Activated CD4-positive, alpha-beta T cell treated with anti-CD3 and anti-CD28 coated beads for 1 hour (primary cell): ENCODE measurements at regions not wholly inside any gene's neighbourhood (a gene's known extent, or its start where the extent isn't known, plus 50 kb on each side); places are given as distances from the start of the nearest gene placed in this dataset.
"Not testable (repeated sequence)": the region's sequence is repeated elsewhere in the genome, so short reads cannot be mapped to it uniquely, and the experiment has no call there.

Experiments used
- DNase-seq: peaks from one replicate; pipeline ENCODE4 v3.0.0-alpha.2; 2020

GRCh38 chr12:131290255-131290959 is 336.7 kb downstream of the ADGRD1 start:
- no peak for DNase-seq

- not testable (repeated sequence) for DNase-seq
These were observed 339.6 kb downstream of the ADGRD1 start for GRCh38 chr12:131293071-131294015.

- DNase-seq = not testable (repeated sequence)
These were observed 341.0 kb downstream of the ADGRD1 start for GRCh38 chr12:131294716-131295115.

GRCh38 chr12:131295117-131295516 is 341.4 kb downstream of the ADGRD1 start:
- DNase-seq = not testable (repeated sequence)

- DNase-seq = not testable (repeated sequence)
These were observed 341.9 kb downstream of the ADGRD1 start for GRCh38 chr12:131295559-131295958.

- not testable (repeated sequence) for DNase-seq
These were observed 342.4 kb downstream of the ADGRD1 start for GRCh38 chr12:131296136-131296535.

GRCh38 chr12:131296651-131297050 is 342.9 kb downstream of the ADGRD1 start:
- DNase-seq = not testable (repeated sequence)

GRCh38 chr12:131298526-131299369 is 345.0 kb downstream of the ADGRD1 start:
- DNase-seq = not testable (repeated sequence)

GRCh38 chr12:131299370-131299701 is 345.6 kb downstream of the ADGRD1 start:
- DNase-seq = not testable (repeated sequence)

- not testable (repeated sequence) for DNase-seq
These were observed 349.9 kb downstream of the ADGRD1 start for GRCh38 chr12:131303576-131303975.

- DNase-seq = not testable (repeated sequence)
These were observed 350.9 kb downstream of the ADGRD1 start for GRCh38 chr12:131304642-131305041.

GRCh38 chr12:131309700-131310099 is 356.0 kb downstream of the ADGRD1 start:
- no peak for DNase-seq

- not testable (repeated sequence) for DNase-seq
These were observed 356.7 kb downstream of the ADGRD1 start for GRCh38 chr12:131310227-131310969.

- not testable (repeated sequence) for DNase-seq
These were observed 357.6 kb downstream of the ADGRD1 start for GRCh38 chr12:131311279-131311722.

GRCh38 chr12:131311764-131312163 is 358.1 kb downstream of the ADGRD1 start:
- no peak for DNase-seq

- DNase-seq = not testable (repeated sequence)
These were observed 358.7 kb downstream of the ADGRD1 start for GRCh38 chr12:131312382-131312781.

GRCh38 chr12:131312793-131313545 is 359.3 kb downstream of the ADGRD1 start:
- no peak for DNase-seq

GRCh38 chr12:131313635-131314034 is 359.9 kb downstream of the ADGRD1 start:
- no peak for DNase-seq

GRCh38 chr12:131314524-131315090 is 360.9 kb downstream of the ADGRD1 start:
- DNase-seq = no peak

- DNase-seq = no peak
These were observed 361.9 kb downstream of the ADGRD1 start for GRCh38 chr12:131315601-131316000.

GRCh38 chr12:131316388-131316787 is 362.7 kb downstream of the ADGRD1 start:
- no peak for DNase-seq
